B cell (primary cell): ENCODE measurements at regions not wholly inside any gene's neighbourhood (a gene's known extent, or its start where the extent isn't known, plus 50 kb on each side); places are given as distances from the start of the nearest gene placed in this dataset.

Source experiments
- EZH2 ChIP-seq: IDR thresholded peaks from 2 replicates; pipeline ENCODE4 v1.6.1; 2012; ENCODE audit warnings: borderline replicate concordance, low read depth, mild to moderate bottlenecking, moderate library complexity, low read length; ENCODE audit not compliant: insufficient read depth, poor library complexity, severe bottlenecking
- TF ChIP-seq, protein P1 (sequence below): fragments of 200-600 bp; IDR thresholded peaks from one replicate; pipeline ENCODE4 v1.8.0; 2022; ENCODE audit warnings: antibody characterized with exemption, mild to moderate bottlenecking

DNA sequence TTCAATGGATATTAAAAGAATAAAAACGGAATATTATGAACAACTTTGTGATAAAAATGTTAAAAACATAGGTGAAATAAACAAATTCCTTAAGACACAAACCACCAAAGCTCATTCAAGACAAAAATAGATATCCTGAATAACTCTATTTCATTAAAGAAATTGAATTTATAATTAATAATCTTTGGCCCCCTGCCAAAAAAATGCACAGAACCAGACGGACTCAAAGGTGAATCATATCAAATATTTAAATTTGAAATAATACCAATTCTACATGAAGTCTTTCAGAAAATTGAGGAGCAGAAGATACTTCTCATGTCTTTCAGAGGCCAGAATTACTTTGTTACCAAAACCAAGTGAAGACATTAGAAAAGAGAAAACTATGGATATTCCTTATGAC, 128.3 kb upstream of the KLHL29 start:
- TF ChIP-seq EZH2: no peak
- TF ChIP-seq, protein P1, sequence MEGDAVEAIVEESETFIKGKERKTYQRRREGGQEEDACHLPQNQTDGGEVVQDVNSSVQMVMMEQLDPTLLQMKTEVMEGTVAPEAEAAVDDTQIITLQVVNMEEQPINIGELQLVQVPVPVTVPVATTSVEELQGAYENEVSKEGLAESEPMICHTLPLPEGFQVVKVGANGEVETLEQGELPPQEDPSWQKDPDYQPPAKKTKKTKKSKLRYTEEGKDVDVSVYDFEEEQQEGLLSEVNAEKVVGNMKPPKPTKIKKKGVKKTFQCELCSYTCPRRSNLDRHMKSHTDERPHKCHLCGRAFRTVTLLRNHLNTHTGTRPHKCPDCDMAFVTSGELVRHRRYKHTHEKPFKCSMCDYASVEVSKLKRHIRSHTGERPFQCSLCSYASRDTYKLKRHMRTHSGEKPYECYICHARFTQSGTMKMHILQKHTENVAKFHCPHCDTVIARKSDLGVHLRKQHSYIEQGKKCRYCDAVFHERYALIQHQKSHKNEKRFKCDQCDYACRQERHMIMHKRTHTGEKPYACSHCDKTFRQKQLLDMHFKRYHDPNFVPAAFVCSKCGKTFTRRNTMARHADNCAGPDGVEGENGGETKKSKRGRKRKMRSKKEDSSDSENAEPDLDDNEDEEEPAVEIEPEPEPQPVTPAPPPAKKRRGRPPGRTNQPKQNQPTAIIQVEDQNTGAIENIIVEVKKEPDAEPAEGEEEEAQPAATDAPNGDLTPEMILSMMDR: no peak
